Erythroblast (primary cell): ENCODE measurements at regions not wholly inside any gene's neighbourhood (a gene's known extent, or its start where the extent isn't known, plus 50 kb on each side); places are given as distances from the start of the nearest gene placed in this dataset.

Experiments
- GATA1 ChIP-seq: IDR thresholded peaks from 2 replicates; pipeline ENCODE4 v1.6.1; 2011; ENCODE audit warnings: low read depth, mild to moderate bottlenecking, control low read depth, low read length, moderate library complexity
- POLR2A ChIP-seq: IDR thresholded peaks from 2 replicates; pipeline ENCODE4 v1.6.1; 2011; ENCODE audit warnings: mild to moderate bottlenecking, low read length

- TF ChIP-seq POLR2A = no peak
- TF ChIP-seq GATA1 = no peak
Measured at GRCh38 chr15:35680951-35681350, 135.0 kb upstream of the DPH6 start.
